Ectodermal cell (in vitro differentiated cells): ENCODE measurements at regions not wholly inside any gene's neighbourhood (a gene's known extent, or its start where the extent isn't known, plus 50 kb on each side); places are given as distances from the start of the nearest gene placed in this dataset.

Experiments used
- H3K27ac ChIP-seq: 2 replicates; pipeline ENCODE4 v1.7.0; 2013; ENCODE audit warnings: mild to moderate bottlenecking, low read depth, low read length; ENCODE audit not compliant: insufficient read depth, poor library complexity, severe bottlenecking
- H3K27me3 ChIP-seq: 2 replicates; pipeline ENCODE4 v1.7.0; 2013; ENCODE audit warnings: mild to moderate bottlenecking, low read length; ENCODE audit not compliant: insufficient read depth, control insufficient read depth, poor library complexity, severe bottlenecking
- H3K36me3 ChIP-seq: one replicate; pipeline ENCODE4 v1.7.0; 2013; ENCODE audit warnings: low read length; ENCODE audit not compliant: control insufficient read depth, insufficient read depth
- H3K4me1 ChIP-seq: one replicate; pipeline ENCODE4 v1.7.0; 2013; ENCODE audit warnings: low read length; ENCODE audit not compliant: control insufficient read depth, insufficient read depth
- H3K4me3 ChIP-seq: 2 replicates; pipeline ENCODE4 v1.7.0; 2013; ENCODE audit warnings: low read depth, low read length, control low read depth; ENCODE audit not compliant: insufficient read depth
- H3K9me3 ChIP-seq: 2 replicates; pipeline ENCODE4 v1.7.0; 2013; ENCODE audit warnings: mild to moderate bottlenecking, low read length, moderate library complexity; ENCODE audit not compliant: control insufficient read depth
- WGBS, 2 experiments: methylation state at CpG; one replicate each; pipeline ENCODE4 v1.1.7; 2013; ENCODE audit warnings: missing lambda C conversion rate in 2 of 2; 5-methylcytosine and 5-hydroxymethylcytosine counted together

DNA sequence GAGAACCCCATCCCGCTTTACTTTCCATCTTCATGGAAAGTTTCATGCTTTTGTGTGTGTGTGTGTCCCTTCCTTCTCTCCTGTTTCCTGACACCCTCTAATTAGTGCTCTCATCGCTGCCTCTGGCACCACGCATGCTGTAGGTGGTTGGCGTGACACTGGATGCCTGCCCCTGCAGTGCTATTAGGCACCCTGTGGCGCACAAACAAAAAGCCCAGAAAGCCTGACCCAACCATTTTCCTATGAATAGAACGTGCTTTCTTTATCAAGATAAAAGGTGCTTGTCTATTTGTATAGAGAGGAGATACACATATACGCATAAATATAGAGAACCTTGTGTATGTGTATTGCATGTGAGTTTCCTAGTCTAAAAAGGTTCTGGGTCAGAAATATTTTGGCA lies 120.8 kb upstream of the CDCA7L start:
- Histone ChIP-seq H3K4me3 (no peak overlapping the region), H3K36me3 (no peaks in the 10 kb centered on the region), H3K27ac (no peak overlapping the region), H3K4me1 (peaks cover 13% of the 10 kb centered on the region), H3K9me3 (peaks cover 2% of the 10 kb centered on the region), H3K27me3 (peaks cover 8% of the 10 kb centered on the region)
- WGBS, 2 experiments: 24 to 31% methylated on average over 6 of the region's 7 CpGs

DNA sequence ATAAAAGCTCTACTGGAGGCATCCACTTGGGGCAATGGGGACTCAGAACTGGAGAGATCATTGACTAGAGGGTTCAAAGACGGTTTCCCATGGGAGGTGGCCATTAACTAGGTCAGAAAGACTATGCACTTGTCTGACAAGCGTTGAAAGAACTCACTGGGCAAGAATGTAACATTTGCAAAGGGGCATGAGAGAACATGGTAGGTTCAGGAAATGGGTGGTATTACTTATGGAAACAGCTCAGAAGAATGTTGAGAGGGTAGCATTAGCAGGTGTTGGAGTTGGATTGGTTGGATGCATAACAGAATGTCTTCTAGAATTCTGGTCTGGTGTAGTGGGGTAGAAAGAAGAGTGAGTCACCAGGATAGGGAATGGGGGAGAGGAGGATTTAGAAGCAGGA lies 119.1 kb upstream of the CDCA7L start:
- Histone ChIP-seq H3K36me3 (no peaks in the 10 kb centered on the region), H3K27me3 (peaks cover 8% of the 10 kb centered on the region), H3K4me1 (peaks cover 16% of the 10 kb centered on the region), H3K4me3 (no peak overlapping the region), H3K27ac (no peak overlapping the region), H3K9me3 (peaks cover 2% of the 10 kb centered on the region)
- WGBS, 2 experiments: 94 to 99% methylated on average over 2 of the region's 2 CpGs

DNA sequence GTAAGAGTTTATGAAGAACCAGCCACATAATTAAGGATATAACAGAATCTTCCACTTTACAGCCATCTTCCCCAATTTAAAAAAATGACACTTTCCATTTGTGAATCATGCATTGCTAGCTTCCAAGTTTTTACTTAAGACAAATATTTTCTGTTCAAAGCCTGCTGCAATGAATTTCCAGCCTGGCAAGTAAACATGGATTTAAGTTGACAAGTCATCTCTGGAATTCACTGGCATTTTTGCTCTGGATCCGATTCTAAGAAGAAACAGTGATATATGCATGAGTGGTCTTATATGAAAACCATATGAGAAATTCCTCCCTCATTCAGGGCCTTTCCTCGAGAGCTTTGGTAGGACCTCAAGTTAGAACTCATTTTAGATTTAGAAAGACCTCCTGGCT lies 116.1 kb upstream of the CDCA7L start:
- no peaks in the 10 kb centered on the region for H3K36me3 ChIP-seq

GRCh38 chr7:22060863-22061262 lies 115.2 kb upstream of the CDCA7L start:
- WGBS, 2 experiments: no CpG with 5 or more reads among the region's 3 CpGs
- Histone ChIP-seq H3K27ac (no peak overlapping the region), H3K4me1 (peaks cover 3% of the 10 kb centered on the region), H3K27me3 (no peaks in the 10 kb centered on the region), H3K36me3 (no peaks in the 10 kb centered on the region), H3K4me3 (no peak overlapping the region), H3K9me3 (no peaks in the 10 kb centered on the region)

More for the DNA sequence above, 116.1 kb upstream of the CDCA7L start:
- H3K4me3 ChIP-seq: no peak overlapping the region
- no peaks in the 10 kb centered on the region for H3K27me3 ChIP-seq
- no peaks in the 10 kb centered on the region for H3K9me3 ChIP-seq
- H3K4me1 ChIP-seq: peaks cover 11% of the 10 kb centered on the region
- 87 to 94% methylated on average over 2 of the region's 2 CpGs for WGBS, 2 experiments
- no peak overlapping the region for H3K27ac ChIP-seq

- Histone ChIP-seq H3K9me3 (no peaks in the 10 kb centered on the region), H3K4me3 (no peak overlapping the region), H3K4me1 (peaks cover 3% of the 10 kb centered on the region), H3K36me3 (no peaks in the 10 kb centered on the region), H3K27ac (no peak overlapping the region), H3K27me3 (no peaks in the 10 kb centered on the region)
- WGBS, 2 experiments: 80% methylated on average over 1 of the region's 1 CpG
Observed at GRCh38 chr7:22060197-22060596, 114.5 kb upstream of the CDCA7L start.

DNA sequence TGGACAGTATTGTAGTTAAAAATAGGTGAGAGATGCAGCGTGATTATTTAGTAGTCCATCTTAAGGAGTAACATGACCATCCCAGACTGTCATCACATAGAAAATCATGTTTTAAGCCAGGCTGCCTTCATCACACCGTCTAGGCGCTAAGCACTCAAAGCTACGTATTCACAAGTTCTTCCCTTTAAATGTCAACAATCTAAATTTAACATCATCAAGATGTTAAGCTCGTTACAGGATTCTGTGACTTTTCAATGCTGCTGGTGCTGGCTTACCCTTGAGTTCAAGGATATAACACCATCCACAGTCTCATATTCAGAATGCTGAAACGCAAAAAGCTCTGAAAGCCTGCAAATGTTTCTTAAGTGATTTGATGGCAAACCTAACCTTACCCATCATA lies 109.5 kb upstream of the CDCA7L start:
- no peak overlapping the region for H3K27ac ChIP-seq
- H3K27me3 ChIP-seq: no peaks in the 10 kb centered on the region
- H3K9me3 ChIP-seq: no peaks in the 10 kb centered on the region
- no peaks in the 10 kb centered on the region for H3K36me3 ChIP-seq
- 90 to 94% methylated on average over 6 of the region's 6 CpGs for WGBS, 2 experiments
- H3K4me3 ChIP-seq: no peak overlapping the region
- H3K4me1 ChIP-seq: peaks cover 9% of the 10 kb centered on the region

GRCh38 chr7:22052674-22053365 lies 107.1 kb upstream of the CDCA7L start:
- Histone ChIP-seq H3K36me3 (no peaks in the 10 kb centered on the region), H3K4me3 (no peak overlapping the region), H3K4me1 (peaks cover 9% of the 10 kb centered on the region), H3K27ac (no peak overlapping the region), H3K27me3 (no peaks in the 10 kb centered on the region), H3K9me3 (no peaks in the 10 kb centered on the region)
- WGBS, 2 experiments: 83 to 85% methylated on average over 9 of the region's 9 CpGs

GRCh38 chr7:22051886-22052673 lies 106.4 kb upstream of the CDCA7L start:
- 69 to 71% methylated on average over 14 of the region's 14 CpGs for WGBS, 2 experiments
- H3K27ac ChIP-seq: no peak overlapping the region
- no peaks in the 10 kb centered on the region for H3K9me3 ChIP-seq
- H3K27me3 ChIP-seq: no peaks in the 10 kb centered on the region
- no peak overlapping the region for H3K4me3 ChIP-seq
- no peaks in the 10 kb centered on the region for H3K36me3 ChIP-seq
- H3K4me1 ChIP-seq: peaks cover 9% of the 10 kb centered on the region

DNA sequence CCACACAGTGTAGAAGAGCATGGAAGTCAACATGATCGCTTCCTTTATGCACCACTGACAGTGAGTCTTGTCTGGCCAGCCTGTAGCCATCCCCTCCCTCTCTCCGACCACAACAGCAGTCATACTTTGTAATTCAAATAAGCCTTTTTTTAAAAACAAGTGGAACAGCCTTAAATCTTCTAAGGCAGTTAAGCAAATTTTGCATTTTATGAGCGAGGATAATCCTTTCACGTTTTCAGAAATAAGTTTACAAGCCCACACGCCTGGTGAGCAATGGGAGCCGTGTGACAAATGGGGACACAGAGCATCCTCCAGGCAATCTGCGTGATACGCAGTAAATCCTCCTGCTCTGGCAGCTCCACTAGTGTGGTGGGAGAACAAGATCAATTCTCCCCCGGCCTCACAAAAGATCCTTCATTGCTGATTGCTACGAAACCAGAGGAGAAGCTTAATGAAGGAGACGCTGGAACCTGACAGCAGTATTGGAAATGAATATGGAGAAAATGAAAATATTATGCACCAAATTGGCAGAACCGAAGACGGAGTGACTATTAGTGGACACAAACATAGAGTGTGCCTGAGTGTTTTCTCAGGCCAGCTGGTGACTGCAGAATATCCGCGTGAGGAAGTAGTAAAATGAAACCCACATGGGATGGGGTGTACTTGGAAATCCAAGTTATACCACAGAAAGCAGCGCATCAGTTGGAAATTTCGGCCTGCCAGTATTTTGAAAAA lies 104.2 kb upstream of the CDCA7L start:
- H3K27ac ChIP-seq: no peak overlapping the region
- peaks cover 9% of the 10 kb centered on the region for H3K4me1 ChIP-seq

DNA sequence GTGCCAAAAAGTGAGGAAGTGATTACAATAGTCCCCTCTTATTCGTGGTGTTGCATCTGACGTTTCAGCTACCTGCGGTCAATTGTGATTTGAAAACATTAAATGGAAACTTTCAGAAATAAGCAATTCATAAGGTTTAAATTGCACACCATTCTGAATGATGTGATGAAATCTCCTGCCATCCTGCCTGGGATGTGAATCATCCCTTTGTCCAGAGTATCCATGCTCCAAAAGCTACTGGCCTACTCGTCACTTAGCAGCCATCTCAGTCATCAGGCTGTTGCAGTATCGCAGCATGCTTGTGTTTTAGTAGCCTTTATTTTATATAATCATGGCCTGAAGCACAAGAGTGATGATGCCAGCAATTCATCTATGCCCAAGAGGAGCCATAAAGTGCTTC lies 97.7 kb upstream of the CDCA7L start:
- no peak overlapping the region for H3K27ac ChIP-seq

More for the DNA sequence above, 104.2 kb upstream of the CDCA7L start:
- no peaks in the 10 kb centered on the region for H3K27me3 ChIP-seq
- no peaks in the 10 kb centered on the region for H3K9me3 ChIP-seq
- H3K4me3 ChIP-seq: no peak overlapping the region
- no peaks in the 10 kb centered on the region for H3K36me3 ChIP-seq
- 90% methylated on average over 17 of the region's 17 CpGs for WGBS, 2 experiments

More for the DNA sequence above, 97.7 kb upstream of the CDCA7L start:
- no peaks in the 10 kb centered on the region for H3K36me3 ChIP-seq
- no peaks in the 10 kb centered on the region for H3K9me3 ChIP-seq
- H3K4me3 ChIP-seq: no peak overlapping the region
- 90 to 93% methylated on average over 5 of the region's 5 CpGs for WGBS, 2 experiments
- H3K27me3 ChIP-seq: no peaks in the 10 kb centered on the region
- H3K4me1 ChIP-seq: no peaks in the 10 kb centered on the region
